ENCODE measurements at regions not wholly inside any gene's neighbourhood (a gene's known extent, or its start where the extent isn't known, plus 50 kb on each side); places are given as distances from the start of the nearest gene placed in this dataset.

DNA sequence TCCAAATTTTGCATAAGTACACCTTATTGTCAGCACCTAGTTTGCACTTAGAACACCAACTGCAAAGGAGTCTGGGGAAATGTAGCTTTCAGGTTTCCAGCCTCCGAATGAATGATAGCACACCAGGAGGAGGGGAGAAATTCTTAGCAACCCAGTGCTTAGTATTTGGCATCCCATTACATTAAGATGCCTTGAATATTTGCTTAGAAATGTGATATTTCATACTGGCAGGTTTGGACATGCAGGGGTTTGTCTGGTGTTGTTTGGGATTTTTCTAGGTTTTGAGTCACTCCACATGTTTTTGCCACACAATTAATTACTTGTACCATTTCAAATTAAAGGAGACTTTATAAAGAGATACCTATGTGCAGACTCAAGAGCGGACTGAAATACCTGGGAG, 60.3 kb upstream of the CAMK2D start:
- POLR2A ChIA-PET: no interaction called here
- no peaks in the 10 kb centered on the region for H3K9me3 ChIP-seq (replicated peaks; ENCODE audit: control insufficient read depth, insufficient read depth, low read depth, low read length)
- CTCF ChIA-PET (ENCODE audit: low intra/inter-chr PET ratio): no interaction called here
- TF ChIP-seq, protein P1, sequence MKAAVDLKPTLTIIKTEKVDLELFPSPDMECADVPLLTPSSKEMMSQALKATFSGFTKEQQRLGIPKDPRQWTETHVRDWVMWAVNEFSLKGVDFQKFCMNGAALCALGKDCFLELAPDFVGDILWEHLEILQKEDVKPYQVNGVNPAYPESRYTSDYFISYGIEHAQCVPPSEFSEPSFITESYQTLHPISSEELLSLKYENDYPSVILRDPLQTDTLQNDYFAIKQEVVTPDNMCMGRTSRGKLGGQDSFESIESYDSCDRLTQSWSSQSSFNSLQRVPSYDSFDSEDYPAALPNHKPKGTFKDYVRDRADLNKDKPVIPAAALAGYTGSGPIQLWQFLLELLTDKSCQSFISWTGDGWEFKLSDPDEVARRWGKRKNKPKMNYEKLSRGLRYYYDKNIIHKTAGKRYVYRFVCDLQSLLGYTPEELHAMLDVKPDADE (conservative IDR thresholded peaks at IDR 0.05; ENCODE audit: control insufficient read depth, low read depth, low read length): no peak
- TF ChIP-seq, protein P2, sequence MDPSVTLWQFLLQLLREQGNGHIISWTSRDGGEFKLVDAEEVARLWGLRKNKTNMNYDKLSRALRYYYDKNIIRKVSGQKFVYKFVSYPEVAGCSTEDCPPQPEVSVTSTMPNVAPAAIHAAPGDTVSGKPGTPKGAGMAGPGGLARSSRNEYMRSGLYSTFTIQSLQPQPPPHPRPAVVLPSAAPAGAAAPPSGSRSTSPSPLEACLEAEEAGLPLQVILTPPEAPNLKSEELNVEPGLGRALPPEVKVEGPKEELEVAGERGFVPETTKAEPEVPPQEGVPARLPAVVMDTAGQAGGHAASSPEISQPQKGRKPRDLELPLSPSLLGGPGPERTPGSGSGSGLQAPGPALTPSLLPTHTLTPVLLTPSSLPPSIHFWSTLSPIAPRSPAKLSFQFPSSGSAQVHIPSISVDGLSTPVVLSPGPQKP (CRISPR knock-in tag; IDR thresholded peaks at IDR 0.05): no peak
- TF ChIP-seq SMARCC2 (IDR thresholded peaks at IDR 0.05; ENCODE audit: low read depth) (no peak), ZNF75A (CRISPR knock-in tag; IDR thresholded peaks at IDR 0.05) (no peak), KAT8 (IDR thresholded peaks at IDR 0.05; ENCODE audit: low read depth) (no peak), ARID1B (IDR thresholded peaks at IDR 0.05) (no peak), BRD9 (IDR thresholded peaks at IDR 0.05; ENCODE audit: low read depth, partially characterized antibody) (no peak), KDM5B (IDR thresholded peaks at IDR 0.05; ENCODE audit: insufficient replicate concordance, low read depth, low read length) (no peak), POLR2A (conservative IDR thresholded peaks at IDR 0.05) (no peak), SMARCA5 (IDR thresholded peaks at IDR 0.05) (no peak)
- TF ChIP-seq, protein P3, sequence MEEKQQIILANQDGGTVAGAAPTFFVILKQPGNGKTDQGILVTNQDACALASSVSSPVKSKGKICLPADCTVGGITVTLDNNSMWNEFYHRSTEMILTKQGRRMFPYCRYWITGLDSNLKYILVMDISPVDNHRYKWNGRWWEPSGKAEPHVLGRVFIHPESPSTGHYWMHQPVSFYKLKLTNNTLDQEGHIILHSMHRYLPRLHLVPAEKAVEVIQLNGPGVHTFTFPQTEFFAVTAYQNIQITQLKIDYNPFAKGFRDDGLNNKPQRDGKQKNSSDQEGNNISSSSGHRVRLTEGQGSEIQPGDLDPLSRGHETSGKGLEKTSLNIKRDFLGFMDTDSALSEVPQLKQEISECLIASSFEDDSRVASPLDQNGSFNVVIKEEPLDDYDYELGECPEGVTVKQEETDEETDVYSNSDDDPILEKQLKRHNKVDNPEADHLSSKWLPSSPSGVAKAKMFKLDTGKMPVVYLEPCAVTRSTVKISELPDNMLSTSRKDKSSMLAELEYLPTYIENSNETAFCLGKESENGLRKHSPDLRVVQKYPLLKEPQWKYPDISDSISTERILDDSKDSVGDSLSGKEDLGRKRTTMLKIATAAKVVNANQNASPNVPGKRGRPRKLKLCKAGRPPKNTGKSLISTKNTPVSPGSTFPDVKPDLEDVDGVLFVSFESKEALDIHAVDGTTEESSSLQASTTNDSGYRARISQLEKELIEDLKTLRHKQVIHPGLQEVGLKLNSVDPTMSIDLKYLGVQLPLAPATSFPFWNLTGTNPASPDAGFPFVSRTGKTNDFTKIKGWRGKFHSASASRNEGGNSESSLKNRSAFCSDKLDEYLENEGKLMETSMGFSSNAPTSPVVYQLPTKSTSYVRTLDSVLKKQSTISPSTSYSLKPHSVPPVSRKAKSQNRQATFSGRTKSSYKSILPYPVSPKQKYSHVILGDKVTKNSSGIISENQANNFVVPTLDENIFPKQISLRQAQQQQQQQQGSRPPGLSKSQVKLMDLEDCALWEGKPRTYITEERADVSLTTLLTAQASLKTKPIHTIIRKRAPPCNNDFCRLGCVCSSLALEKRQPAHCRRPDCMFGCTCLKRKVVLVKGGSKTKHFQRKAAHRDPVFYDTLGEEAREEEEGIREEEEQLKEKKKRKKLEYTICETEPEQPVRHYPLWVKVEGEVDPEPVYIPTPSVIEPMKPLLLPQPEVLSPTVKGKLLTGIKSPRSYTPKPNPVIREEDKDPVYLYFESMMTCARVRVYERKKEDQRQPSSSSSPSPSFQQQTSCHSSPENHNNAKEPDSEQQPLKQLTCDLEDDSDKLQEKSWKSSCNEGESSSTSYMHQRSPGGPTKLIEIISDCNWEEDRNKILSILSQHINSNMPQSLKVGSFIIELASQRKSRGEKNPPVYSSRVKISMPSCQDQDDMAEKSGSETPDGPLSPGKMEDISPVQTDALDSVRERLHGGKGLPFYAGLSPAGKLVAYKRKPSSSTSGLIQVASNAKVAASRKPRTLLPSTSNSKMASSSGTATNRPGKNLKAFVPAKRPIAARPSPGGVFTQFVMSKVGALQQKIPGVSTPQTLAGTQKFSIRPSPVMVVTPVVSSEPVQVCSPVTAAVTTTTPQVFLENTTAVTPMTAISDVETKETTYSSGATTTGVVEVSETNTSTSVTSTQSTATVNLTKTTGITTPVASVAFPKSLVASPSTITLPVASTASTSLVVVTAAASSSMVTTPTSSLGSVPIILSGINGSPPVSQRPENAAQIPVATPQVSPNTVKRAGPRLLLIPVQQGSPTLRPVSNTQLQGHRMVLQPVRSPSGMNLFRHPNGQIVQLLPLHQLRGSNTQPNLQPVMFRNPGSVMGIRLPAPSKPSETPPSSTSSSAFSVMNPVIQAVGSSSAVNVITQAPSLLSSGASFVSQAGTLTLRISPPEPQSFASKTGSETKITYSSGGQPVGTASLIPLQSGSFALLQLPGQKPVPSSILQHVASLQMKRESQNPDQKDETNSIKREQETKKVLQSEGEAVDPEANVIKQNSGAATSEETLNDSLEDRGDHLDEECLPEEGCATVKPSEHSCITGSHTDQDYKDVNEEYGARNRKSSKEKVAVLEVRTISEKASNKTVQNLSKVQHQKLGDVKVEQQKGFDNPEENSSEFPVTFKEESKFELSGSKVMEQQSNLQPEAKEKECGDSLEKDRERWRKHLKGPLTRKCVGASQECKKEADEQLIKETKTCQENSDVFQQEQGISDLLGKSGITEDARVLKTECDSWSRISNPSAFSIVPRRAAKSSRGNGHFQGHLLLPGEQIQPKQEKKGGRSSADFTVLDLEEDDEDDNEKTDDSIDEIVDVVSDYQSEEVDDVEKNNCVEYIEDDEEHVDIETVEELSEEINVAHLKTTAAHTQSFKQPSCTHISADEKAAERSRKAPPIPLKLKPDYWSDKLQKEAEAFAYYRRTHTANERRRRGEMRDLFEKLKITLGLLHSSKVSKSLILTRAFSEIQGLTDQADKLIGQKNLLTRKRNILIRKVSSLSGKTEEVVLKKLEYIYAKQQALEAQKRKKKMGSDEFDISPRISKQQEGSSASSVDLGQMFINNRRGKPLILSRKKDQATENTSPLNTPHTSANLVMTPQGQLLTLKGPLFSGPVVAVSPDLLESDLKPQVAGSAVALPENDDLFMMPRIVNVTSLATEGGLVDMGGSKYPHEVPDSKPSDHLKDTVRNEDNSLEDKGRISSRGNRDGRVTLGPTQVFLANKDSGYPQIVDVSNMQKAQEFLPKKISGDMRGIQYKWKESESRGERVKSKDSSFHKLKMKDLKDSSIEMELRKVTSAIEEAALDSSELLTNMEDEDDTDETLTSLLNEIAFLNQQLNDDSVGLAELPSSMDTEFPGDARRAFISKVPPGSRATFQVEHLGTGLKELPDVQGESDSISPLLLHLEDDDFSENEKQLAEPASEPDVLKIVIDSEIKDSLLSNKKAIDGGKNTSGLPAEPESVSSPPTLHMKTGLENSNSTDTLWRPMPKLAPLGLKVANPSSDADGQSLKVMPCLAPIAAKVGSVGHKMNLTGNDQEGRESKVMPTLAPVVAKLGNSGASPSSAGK (IDR thresholded peaks at IDR 0.05): no peak

More for the DNA sequence above, 60.3 kb upstream of the CAMK2D start:
- Histone ChIP-seq H3K27ac (ENCODE audit: extremely low read depth, low read depth, low read length) (no peak overlapping the region), H2AFZ (ENCODE audit: low read depth, low read length) (no peak overlapping the region), H3K36me3 (ENCODE audit: control insufficient read depth, insufficient read depth, low read length) (no peaks in the 10 kb centered on the region), H4K20me1 (replicated peaks; ENCODE audit: control insufficient read depth, insufficient read depth, low read length) (no peaks in the 10 kb centered on the region), H3K4me2 (ENCODE audit: insufficient read depth, low read length) (no peak overlapping the region), H3K4me3 (no peak overlapping the region), H3K79me2 (ENCODE audit: control insufficient read depth, insufficient read depth, low read length) (no peaks in the 10 kb centered on the region), H3K4me1 (replicated peaks in 1 of 2; ENCODE audit: control insufficient read depth in 2 of 2, insufficient read depth in 2 of 2, low read length in 2 of 2) (no peaks in the 10 kb centered on the region), H3K9ac (ENCODE audit: insufficient read depth in 1 of 2, low read depth in 2 of 2, low read length in 2 of 2) (no peak overlapping the region), H3K9me1 (ENCODE audit: control insufficient read depth, insufficient read depth, low read length) (no peaks in the 10 kb centered on the region), H3K27me3 (ENCODE audit: control insufficient read depth in 2 of 2, insufficient read depth in 2 of 2, low read length in 2 of 2) (no peaks in the 10 kb centered on the region)
- ATAC-seq: no peak
- intact Hi-C loops (cut with micrococcal nuclease) (no loop called here), in situ Hi-C loops (cut with MboI) (no loop called here)
- no peak for FAIRE-seq
- no peak for DNase-seq (ENCODE audit: extremely low read depth in 1 of 4, low spot score in 3 of 4)
- WGBS (ENCODE audit: insufficient coverage, low coverage, missing lambda C conversion rate): 0% methylated on average over 2 of the region's 2 CpGs
- no TSS peak for BruUV-seq (replicated peaks)

Measured in K562 (cell line).